ENCODE measurements at regions not wholly inside any gene's neighbourhood (a gene's known extent, or its start where the extent isn't known, plus 50 kb on each side); places are given as distances from the start of the nearest gene placed in this dataset.
"Not testable (repeated sequence)": the region's sequence is repeated elsewhere in the genome, so short reads cannot be mapped to it uniquely, and the experiment has no call there.

- no peak for DNase-seq (ENCODE audit: low read depth in 2 of 2)
Measured at GRCh38 chr2:128651000-128651399, 332.3 kb upstream of the HS6ST1 start.

- DNase-seq (ENCODE audit: low read depth in 2 of 2), result no peak
Measured at GRCh38 chr2:128654408-128654807, 335.7 kb upstream of the HS6ST1 start.

GRCh38 chr2:128660836-128661235 lies 342.2 kb upstream of the HS6ST1 start:
- DNase-seq (ENCODE audit: low read depth in 2 of 2), result no peak

- DNase-seq (ENCODE audit: low read depth in 2 of 2), result no peak
Measured at GRCh38 chr2:128661311-128661710, 342.6 kb upstream of the HS6ST1 start.

GRCh38 chr2:128662051-128662471 lies 343.4 kb upstream of the HS6ST1 start:
- no peak for DNase-seq (ENCODE audit: low read depth in 2 of 2)

GRCh38 chr2:128663371-128664050 lies 344.8 kb upstream of the HS6ST1 start:
- no peak for DNase-seq (ENCODE audit: low read depth in 2 of 2)

- DNase-seq (ENCODE audit: low read depth in 2 of 2), result no peak
Measured at GRCh38 chr2:128664499-128664971, 345.9 kb upstream of the HS6ST1 start.

GRCh38 chr2:128665113-128665512 lies 346.4 kb upstream of the HS6ST1 start:
- no peak for DNase-seq (ENCODE audit: low read depth in 2 of 2)

- DNase-seq (ENCODE audit: low read depth in 2 of 2), result no peak
Measured at GRCh38 chr2:128666596-128666995, 347.9 kb upstream of the HS6ST1 start.

- no peak for DNase-seq (ENCODE audit: low read depth in 2 of 2)
Measured at GRCh38 chr2:128667391-128667790, 348.7 kb upstream of the HS6ST1 start.

GRCh38 chr2:128668946-128669345 lies 350.3 kb upstream of the HS6ST1 start:
- no peak for DNase-seq (ENCODE audit: low read depth in 2 of 2)

- DNase-seq (ENCODE audit: low read depth in 2 of 2), result no peak
Measured at GRCh38 chr2:128670066-128670465, 351.4 kb upstream of the HS6ST1 start.

GRCh38 chr2:128671981-128672757 lies 353.5 kb upstream of the HS6ST1 start:
- not testable (repeated sequence) for DNase-seq (ENCODE audit: low read depth in 2 of 2)

GRCh38 chr2:128679680-128680079 lies 361.0 kb upstream of the HS6ST1 start:
- not testable (repeated sequence) for DNase-seq (ENCODE audit: low read depth in 2 of 2)

GRCh38 chr2:128681507-128681906 lies 362.8 kb upstream of the HS6ST1 start:
- DNase-seq (ENCODE audit: low read depth in 2 of 2), result no peak

- DNase-seq (ENCODE audit: low read depth in 2 of 2), result no peak
Measured at GRCh38 chr2:128682266-128682665, 363.6 kb upstream of the HS6ST1 start.

- no peak for DNase-seq (ENCODE audit: low read depth in 2 of 2)
Measured at GRCh38 chr2:128682729-128683284, 364.1 kb upstream of the HS6ST1 start.

GRCh38 chr2:128684523-128684922 lies 365.9 kb upstream of the HS6ST1 start:
- DNase-seq (ENCODE audit: low read depth in 2 of 2), result no peak

- DNase-seq (ENCODE audit: low read depth in 2 of 2), result no peak
Measured at GRCh38 chr2:128685841-128686496, 367.3 kb upstream of the HS6ST1 start.

GRCh38 chr2:128686497-128686859 lies 367.8 kb upstream of the HS6ST1 start:
- DNase-seq (ENCODE audit: low read depth in 2 of 2), result no peak

GRCh38 chr2:128686881-128687555 lies 368.4 kb upstream of the HS6ST1 start:
- no peak for DNase-seq (ENCODE audit: low read depth in 2 of 2)

GRCh38 chr2:128687565-128687964 lies 368.9 kb upstream of the HS6ST1 start:
- no peak for DNase-seq (ENCODE audit: low read depth in 2 of 2)
